ENCODE measurements at regions not wholly inside any gene's neighbourhood (a gene's known extent, or its start where the extent isn't known, plus 50 kb on each side); places are given as distances from the start of the nearest gene placed in this dataset.
A peak's percentile ranks its signal among the peaks of the same experiment; 100 is the strongest.

- Mint-ChIP-seq H3K4me1 (ENCODE audit: low read depth) (peaks cover 9% of the 10 kb centered on the region), H3K27ac (no peak overlapping the region), H3K27me3 (peaks cover 32% of the 10 kb centered on the region), H3K9me3 (ENCODE audit: low read depth) (peaks cover 7% of the 10 kb centered on the region), H3K4me3 (ENCODE audit: low read depth) (no peak overlapping the region), H3K36me3 (ENCODE audit: insufficient read depth) (peaks cover 2% of the 10 kb centered on the region)
- TF ChIP-seq, protein P1, sequence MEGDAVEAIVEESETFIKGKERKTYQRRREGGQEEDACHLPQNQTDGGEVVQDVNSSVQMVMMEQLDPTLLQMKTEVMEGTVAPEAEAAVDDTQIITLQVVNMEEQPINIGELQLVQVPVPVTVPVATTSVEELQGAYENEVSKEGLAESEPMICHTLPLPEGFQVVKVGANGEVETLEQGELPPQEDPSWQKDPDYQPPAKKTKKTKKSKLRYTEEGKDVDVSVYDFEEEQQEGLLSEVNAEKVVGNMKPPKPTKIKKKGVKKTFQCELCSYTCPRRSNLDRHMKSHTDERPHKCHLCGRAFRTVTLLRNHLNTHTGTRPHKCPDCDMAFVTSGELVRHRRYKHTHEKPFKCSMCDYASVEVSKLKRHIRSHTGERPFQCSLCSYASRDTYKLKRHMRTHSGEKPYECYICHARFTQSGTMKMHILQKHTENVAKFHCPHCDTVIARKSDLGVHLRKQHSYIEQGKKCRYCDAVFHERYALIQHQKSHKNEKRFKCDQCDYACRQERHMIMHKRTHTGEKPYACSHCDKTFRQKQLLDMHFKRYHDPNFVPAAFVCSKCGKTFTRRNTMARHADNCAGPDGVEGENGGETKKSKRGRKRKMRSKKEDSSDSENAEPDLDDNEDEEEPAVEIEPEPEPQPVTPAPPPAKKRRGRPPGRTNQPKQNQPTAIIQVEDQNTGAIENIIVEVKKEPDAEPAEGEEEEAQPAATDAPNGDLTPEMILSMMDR (IDR thresholded peaks at IDR 0.05; ENCODE audit: unreplicated experiment): no peak
- no peak for DNase-seq (ENCODE audit: low spot score, unreplicated experiment)
These were observed 67.0 kb upstream of the BCOR start for GRCh38 chrX:40164751-40165150.

DNA sequence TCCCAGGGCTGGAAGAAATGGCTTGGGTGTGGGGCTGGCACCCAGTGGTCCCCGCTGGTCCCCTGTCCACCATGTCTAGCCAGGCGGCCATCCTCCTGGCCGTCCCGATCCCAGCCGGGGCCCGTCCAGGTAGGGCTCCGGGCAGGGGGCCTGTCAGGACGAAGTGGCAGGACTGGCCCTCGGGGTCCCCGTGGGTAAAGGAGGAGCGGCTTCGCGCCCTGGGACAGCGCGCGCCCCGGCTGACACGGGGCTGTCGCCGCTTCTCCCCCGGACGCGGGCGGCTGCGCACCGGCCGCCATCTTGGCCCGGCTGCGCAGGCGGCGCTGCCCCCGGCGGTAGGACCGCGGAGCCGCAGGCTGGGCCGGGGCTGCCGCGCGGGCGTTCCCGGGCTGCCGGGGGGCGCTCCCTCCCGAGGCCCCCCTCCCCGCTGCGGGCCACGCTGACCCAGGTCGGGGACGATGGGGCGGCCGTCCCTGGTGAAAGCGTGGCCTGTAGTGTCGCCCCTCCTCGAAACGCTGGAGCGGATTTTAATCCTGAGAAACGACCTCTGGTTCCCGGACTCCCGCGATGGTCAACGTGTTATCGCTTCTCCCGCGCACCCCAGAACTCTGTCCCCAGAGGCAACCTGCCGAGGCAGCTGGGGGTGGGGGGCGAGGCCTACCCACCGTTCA is 60.4 kb upstream of the BCOR start:
- no peak for DNase-seq (ENCODE audit: low spot score, unreplicated experiment)
- Mint-ChIP-seq H3K27me3 (peaks cover 18% of the 10 kb centered on the region), H3K4me1 (ENCODE audit: low read depth) (peaks cover 8% of the 10 kb centered on the region), H3K4me3 (ENCODE audit: low read depth) (peak overlapping the region; percentile 69), H3K27ac (no peak overlapping the region), H3K36me3 (ENCODE audit: insufficient read depth) (peaks cover 3% of the 10 kb centered on the region), H3K9me3 (ENCODE audit: low read depth) (no peaks in the 10 kb centered on the region)
- TF ChIP-seq, protein P1 (IDR thresholded peaks at IDR 0.05; ENCODE audit: unreplicated experiment): peak; percentile 47

- H3K9me3 Mint-ChIP-seq (ENCODE audit: low read depth): no peaks in the 10 kb centered on the region
- peaks cover 17% of the 10 kb centered on the region for H3K27me3 Mint-ChIP-seq
- H3K4me1 Mint-ChIP-seq (ENCODE audit: low read depth): peaks cover 8% of the 10 kb centered on the region
- TF ChIP-seq, protein P1 (IDR thresholded peaks at IDR 0.05; ENCODE audit: unreplicated experiment): no peak
- no peak for DNase-seq (ENCODE audit: low spot score, unreplicated experiment)
- H3K36me3 Mint-ChIP-seq (ENCODE audit: insufficient read depth): peaks cover 3% of the 10 kb centered on the region
- H3K4me3 Mint-ChIP-seq (ENCODE audit: low read depth): peak overlapping the region; percentile 49
- no peak overlapping the region for H3K27ac Mint-ChIP-seq
These were observed 59.7 kb upstream of the BCOR start for GRCh38 chrX:40157228-40158035.

DNA sequence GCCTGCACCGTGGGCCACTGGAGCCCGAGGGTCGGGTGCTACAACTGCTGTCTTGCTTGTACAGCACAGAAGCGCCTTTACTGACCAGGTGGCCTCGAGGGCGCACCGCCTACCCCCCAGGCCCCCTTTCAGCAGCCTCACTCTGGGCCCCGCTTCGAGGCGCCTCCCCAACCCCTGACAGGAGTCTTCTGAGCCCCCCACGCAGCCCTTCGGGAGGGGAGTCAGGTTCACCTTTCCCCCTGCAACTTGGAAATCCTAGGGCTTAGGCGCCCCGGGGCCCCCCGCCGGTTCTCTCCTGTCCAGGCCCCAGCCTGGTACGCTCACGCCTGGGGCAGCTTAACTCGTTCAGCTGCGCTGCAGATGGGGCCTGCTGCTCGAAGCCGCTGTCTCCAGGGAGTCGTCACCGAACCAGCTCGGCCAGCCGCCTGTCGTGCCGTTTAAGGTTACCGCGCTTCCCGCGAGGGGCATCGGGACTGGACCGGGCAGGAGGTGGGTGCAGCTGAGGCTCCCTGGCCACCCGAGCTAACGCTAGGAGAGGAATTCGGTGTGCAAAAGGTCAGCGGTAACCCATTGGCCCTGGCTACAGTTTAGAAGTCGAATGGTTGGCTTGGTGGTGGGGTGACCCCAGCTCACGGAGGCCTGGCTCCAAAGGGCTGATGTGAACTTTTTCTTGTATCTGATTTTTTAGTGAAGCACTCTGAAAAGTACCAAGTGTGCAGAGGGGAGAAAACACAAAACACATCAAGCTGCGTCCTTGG is 58.9 kb upstream of the BCOR start:
- peaks cover 8% of the 10 kb centered on the region for H3K4me1 Mint-ChIP-seq (ENCODE audit: low read depth)
- peak overlapping the region; percentile 40 for H3K27ac Mint-ChIP-seq
- TF ChIP-seq, protein P1 (IDR thresholded peaks at IDR 0.05; ENCODE audit: unreplicated experiment): no peak
- DNase-seq (ENCODE audit: low spot score, unreplicated experiment): no peak
- H3K4me3 Mint-ChIP-seq (ENCODE audit: low read depth): peak overlapping the region; percentile 12
- peaks cover 10% of the 10 kb centered on the region for H3K27me3 Mint-ChIP-seq
- H3K9me3 Mint-ChIP-seq (ENCODE audit: low read depth): no peaks in the 10 kb centered on the region
- H3K36me3 Mint-ChIP-seq (ENCODE audit: insufficient read depth): peaks cover 1% of the 10 kb centered on the region

Measured in progenitor cell of endocrine pancreas (in vitro differentiated cells).